ENCODE measurements at regions not wholly inside any gene's neighbourhood (a gene's known extent, or its start where the extent isn't known, plus 50 kb on each side); places are given as distances from the start of the nearest gene placed in this dataset.

- no peaks in the 10 kb centered on the region for H3K36me3 ChIP-seq (ENCODE audit: insufficient read depth, low read length)
- ATAC-seq (ENCODE audit: poor library complexity) (no peak), DNase-seq (no peak)
- intact Hi-C loops (cut with DNase I, micrococcal nuclease), result no loop called here
- TF ChIP-seq CTCF (IDR thresholded peaks at IDR 0.05), result no peak
- H3K9me3 ChIP-seq (ENCODE audit: control insufficient read depth in 1 of 2, insufficient read depth in 1 of 2, low read length in 2 of 2), result no peaks in the 10 kb centered on the region
- Mint-ChIP-seq H3K4me1 (ENCODE audit: low read depth) (peaks cover 18% of the 10 kb centered on the region), H3K27ac (no peak overlapping the region), H3K36me3 (ENCODE audit: low read depth) (no peaks in the 10 kb centered on the region), H3K27me3 (no peaks in the 10 kb centered on the region), H3K9me3 (no peaks in the 10 kb centered on the region), H3K4me3 (no peak overlapping the region)
- no peak overlapping the region for H3K4me3 ChIP-seq (ENCODE audit: low read length)
- ChIA-PET POLR2A (interaction anchor here (0.8 kb wide), 1 partner anchor 91 kb away, joined by 3 read pairs; no protein-coding TSS in a partner anchor), CTCF (no interaction called here)
- H3K4me1 ChIP-seq (ENCODE audit: insufficient read depth, low read length), result no peaks in the 10 kb centered on the region
- no peaks in the 10 kb centered on the region for H3K27me3 ChIP-seq (ENCODE audit: control insufficient read depth in 1 of 2, insufficient read depth in 2 of 2, low read length in 2 of 2)
- H3K27ac ChIP-seq (ENCODE audit: low read depth in 1 of 2, low read length in 2 of 2), result no peak overlapping the region
Observed at GRCh38 chr12:68501226-68501625, 109.5 kb upstream of the RAP1B start.

GRCh38 chr12:68505970-68506369 lies 104.7 kb upstream of the RAP1B start:
- ATAC-seq (ENCODE audit: poor library complexity) (no peak), DNase-seq (no peak)
- Histone ChIP-seq H3K4me1 (ENCODE audit: insufficient read depth, low read length) (no peaks in the 10 kb centered on the region), H3K9me3 (ENCODE audit: control insufficient read depth in 1 of 2, insufficient read depth in 1 of 2, low read length in 2 of 2) (no peaks in the 10 kb centered on the region), H3K27me3 (ENCODE audit: control insufficient read depth in 1 of 2, insufficient read depth in 2 of 2, low read length in 2 of 2) (no peaks in the 10 kb centered on the region), H3K27ac (ENCODE audit: low read depth in 1 of 2, low read length in 2 of 2) (no peak overlapping the region), H3K4me3 (ENCODE audit: low read length) (no peak overlapping the region), H3K36me3 (ENCODE audit: insufficient read depth, low read length) (no peaks in the 10 kb centered on the region)
- no peaks in the 10 kb centered on the region for H3K36me3 Mint-ChIP-seq (ENCODE audit: low read depth)
- intact Hi-C loops (cut with DNase I, micrococcal nuclease), result no loop called here
- H3K9me3 Mint-ChIP-seq, result no peaks in the 10 kb centered on the region
- H3K27me3 Mint-ChIP-seq, result no peaks in the 10 kb centered on the region
- no peak overlapping the region for H3K27ac Mint-ChIP-seq
- ChIA-PET CTCF (no interaction called here), POLR2A (no interaction called here)
- H3K4me3 Mint-ChIP-seq, result no peak overlapping the region
- TF ChIP-seq CTCF (IDR thresholded peaks at IDR 0.05), result no peak
- H3K4me1 Mint-ChIP-seq (ENCODE audit: low read depth), result no peaks in the 10 kb centered on the region

DNA sequence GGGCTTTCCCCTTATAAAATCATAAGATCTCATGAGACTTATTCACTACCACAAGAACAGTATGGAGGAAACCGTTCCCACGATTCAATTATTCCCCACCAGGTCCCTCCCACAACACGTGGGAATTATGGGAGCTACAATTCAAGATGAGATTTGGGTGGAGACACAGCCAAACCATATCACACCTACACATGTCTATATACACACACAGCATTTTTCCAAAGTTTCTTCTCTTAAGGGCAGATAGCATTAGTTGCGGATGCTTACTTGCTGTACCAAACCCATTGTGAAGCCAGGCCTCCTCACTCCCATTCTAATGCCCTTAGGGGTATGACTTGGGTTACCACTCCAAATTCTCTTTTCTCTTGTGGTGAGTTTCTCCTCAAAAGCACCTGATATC lies 104.1 kb upstream of the RAP1B start:
- ChIA-PET POLR2A (no interaction called here), CTCF (no interaction called here)
- no peaks in the 10 kb centered on the region for H3K36me3 Mint-ChIP-seq (ENCODE audit: low read depth)
- Histone ChIP-seq H3K27ac (ENCODE audit: low read depth in 1 of 2, low read length in 2 of 2) (no peak overlapping the region), H3K27me3 (ENCODE audit: control insufficient read depth in 1 of 2, insufficient read depth in 2 of 2, low read length in 2 of 2) (no peaks in the 10 kb centered on the region), H3K4me1 (ENCODE audit: insufficient read depth, low read length) (no peaks in the 10 kb centered on the region), H3K36me3 (ENCODE audit: insufficient read depth, low read length) (no peaks in the 10 kb centered on the region), H3K9me3 (ENCODE audit: control insufficient read depth in 1 of 2, insufficient read depth in 1 of 2, low read length in 2 of 2) (no peaks in the 10 kb centered on the region), H3K4me3 (ENCODE audit: low read length) (no peak overlapping the region)
- intact Hi-C loops (cut with DNase I, micrococcal nuclease), result no loop called here
- H3K9me3 Mint-ChIP-seq, result no peaks in the 10 kb centered on the region
- no peak for ATAC-seq (ENCODE audit: poor library complexity)
- H3K27ac Mint-ChIP-seq, result no peak overlapping the region
- no peak for TF ChIP-seq CTCF (IDR thresholded peaks at IDR 0.05)
- H3K27me3 Mint-ChIP-seq, result no peaks in the 10 kb centered on the region
- H3K4me3 Mint-ChIP-seq, result no peak overlapping the region
- DNase-seq, result no peak
- H3K4me1 Mint-ChIP-seq (ENCODE audit: low read depth), result no peaks in the 10 kb centered on the region

All from CD4-positive, alpha-beta T cell (primary cell).